Activated naive CD4-positive, alpha-beta T cell treated with anti-CD3 and anti-CD28 coated beads, Interleukin-2, amount 10 ng/mL, durations not matched to agents 7 days and 5 days (primary cell): ENCODE measurements at regions not wholly inside any gene's neighbourhood (a gene's known extent, or its start where the extent isn't known, plus 50 kb on each side); places are given as distances from the start of the nearest gene placed in this dataset.
"Not testable (repeated sequence)": the region's sequence is repeated elsewhere in the genome, so short reads cannot be mapped to it uniquely, and the experiment has no call there.

Experiments used
- CTCF ChIA-PET: fragments of 350-600 bp; sonication (Branson Sonifier 250); formaldehyde crosslinking; loops from one replicate; lab custom pipeline; 2021; ENCODE audit warnings: antibody characterized with exemption; lab: Charles Lee
- DNase-seq: peaks from one replicate; pipeline ENCODE4 v3.0.0-alpha.2; 2020
- H3K27ac Mint-ChIP-seq: one replicate; pipeline ENCODE4 v1.8.0; 2021; ENCODE audit warnings: mild to moderate bottlenecking, moderate library complexity, mixed read lengths
- H3K27me3 Mint-ChIP-seq: one replicate; pipeline ENCODE4 v1.8.0; 2021; ENCODE audit warnings: mild to moderate bottlenecking, mixed read lengths
- H3K36me3 Mint-ChIP-seq: one replicate; pipeline ENCODE4 v1.8.0; 2021; ENCODE audit warnings: mixed read lengths
- H3K4me1 Mint-ChIP-seq: one replicate; pipeline ENCODE4 v1.8.0; 2021; ENCODE audit warnings: mixed read lengths
- H3K4me3 Mint-ChIP-seq: one replicate; pipeline ENCODE4 v1.8.0; 2021; ENCODE audit warnings: mild to moderate bottlenecking, moderate library complexity, mixed read lengths
- H3K9me3 Mint-ChIP-seq: one replicate; pipeline ENCODE4 v1.8.0; 2021; ENCODE audit warnings: mixed read lengths

DNA sequence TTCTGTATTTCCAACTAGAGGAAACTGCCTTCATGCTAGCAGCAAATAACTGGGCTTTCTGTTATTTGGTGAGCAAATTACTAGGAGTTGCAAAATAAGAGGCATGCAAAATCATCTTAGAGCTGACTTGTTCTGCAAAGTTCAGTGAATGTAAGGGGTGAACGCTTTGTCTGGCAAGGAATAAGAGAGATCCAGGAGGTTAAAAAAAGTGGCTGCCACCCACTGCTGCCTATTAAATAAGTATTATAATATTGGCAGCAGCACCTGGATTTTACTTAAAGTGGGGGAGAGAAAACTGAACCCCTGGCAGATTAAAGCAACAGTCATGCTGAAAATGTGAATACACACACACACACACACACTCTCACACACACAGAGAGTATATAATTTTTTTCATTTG lies 557.0 kb downstream of the FLRT2 start:
- CTCF ChIA-PET, result no interaction called here
- no peaks in the 10 kb centered on the region for H3K4me1 Mint-ChIP-seq
- no peaks in the 10 kb centered on the region for H3K27me3 Mint-ChIP-seq
- H3K9me3 Mint-ChIP-seq, result peaks cover 3% of the 10 kb centered on the region
- H3K27ac Mint-ChIP-seq, result no peak overlapping the region
- DNase-seq, result no peak
- no peak overlapping the region for H3K4me3 Mint-ChIP-seq
- H3K36me3 Mint-ChIP-seq, result no peaks in the 10 kb centered on the region

DNA sequence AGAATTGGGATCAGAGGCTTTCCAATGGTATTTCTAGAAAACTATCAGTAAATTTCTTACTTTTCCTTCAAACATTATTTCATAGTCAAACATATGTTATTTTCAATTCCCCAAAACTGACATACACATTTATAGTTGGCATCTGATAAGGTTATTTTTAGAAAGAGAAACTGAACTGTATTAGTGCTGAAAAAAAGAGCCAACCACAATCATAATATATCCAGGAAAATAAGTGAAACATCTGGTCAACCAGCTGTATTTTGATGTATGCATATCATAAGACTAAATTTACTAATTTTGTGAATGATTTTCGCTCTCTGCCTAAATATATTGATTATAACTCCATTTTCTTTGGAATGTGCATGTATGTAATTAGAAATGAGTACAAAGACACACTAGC lies 554.2 kb downstream of the FLRT2 start:
- no peak for DNase-seq
- no peaks in the 10 kb centered on the region for H3K4me1 Mint-ChIP-seq
- no peak overlapping the region for H3K4me3 Mint-ChIP-seq
- no peaks in the 10 kb centered on the region for H3K36me3 Mint-ChIP-seq
- peaks cover 6% of the 10 kb centered on the region for H3K9me3 Mint-ChIP-seq
- no peaks in the 10 kb centered on the region for H3K27me3 Mint-ChIP-seq
- CTCF ChIA-PET, result no interaction called here
- H3K27ac Mint-ChIP-seq, result no peak overlapping the region

GRCh38 chr14:86083616-86084015 lies 553.7 kb downstream of the FLRT2 start:
- Mint-ChIP-seq H3K9me3 (peaks cover 10% of the 10 kb centered on the region), H3K4me3 (no peak overlapping the region), H3K27me3 (no peaks in the 10 kb centered on the region), H3K36me3 (no peaks in the 10 kb centered on the region), H3K4me1 (no peaks in the 10 kb centered on the region), H3K27ac (no peak overlapping the region)
- DNase-seq, result no peak
- CTCF ChIA-PET, result no interaction called here

DNA sequence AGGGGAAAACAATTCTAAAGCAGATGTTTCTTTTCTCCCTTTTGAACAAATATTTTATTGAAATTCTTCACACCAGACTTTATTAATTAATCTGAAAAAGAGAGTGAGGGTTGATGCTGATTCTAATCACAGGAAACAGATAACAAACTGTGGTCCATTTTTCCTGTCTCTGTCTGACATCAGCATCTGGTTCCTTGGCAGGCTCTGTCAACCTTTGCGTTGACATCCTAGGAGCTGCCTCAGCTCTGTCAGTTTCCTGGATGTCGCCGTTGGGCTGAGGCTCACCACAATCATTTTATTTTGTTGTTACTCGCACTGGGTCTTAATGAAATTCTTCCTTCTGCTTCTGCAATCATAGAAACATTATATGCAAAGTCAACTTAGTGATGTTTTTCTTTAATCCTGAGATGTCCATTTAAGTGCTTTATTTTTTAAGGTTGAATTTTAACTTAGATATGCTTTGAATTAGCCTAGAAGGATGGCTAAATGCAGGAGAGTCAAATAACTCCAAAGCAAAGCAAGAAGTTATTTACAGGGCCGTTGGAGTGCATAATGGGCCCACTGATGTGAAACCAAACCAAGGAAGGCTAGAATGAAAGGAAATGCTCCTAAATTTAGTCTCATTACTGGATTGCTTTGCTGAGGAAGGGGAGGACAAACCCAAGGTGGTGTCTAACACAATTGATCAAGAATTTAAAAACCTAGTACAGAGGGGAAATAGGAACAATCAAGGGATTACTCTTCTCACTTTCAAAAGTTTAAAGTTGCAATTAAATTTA lies 542.4 kb downstream of the FLRT2 start:
- Mint-ChIP-seq H3K4me3 (no peak overlapping the region), H3K27ac (no peak overlapping the region), H3K9me3 (no peaks in the 10 kb centered on the region), H3K4me1 (no peaks in the 10 kb centered on the region), H3K36me3 (no peaks in the 10 kb centered on the region), H3K27me3 (no peaks in the 10 kb centered on the region)
- DNase-seq, result no peak
- CTCF ChIA-PET, result no interaction called here

GRCh38 chr14:86066651-86067050 lies 536.7 kb downstream of the FLRT2 start:
- CTCF ChIA-PET, result no interaction called here
- DNase-seq, result no peak
- H3K4me3 Mint-ChIP-seq, result no peak overlapping the region
- H3K27ac Mint-ChIP-seq, result no peak overlapping the region
- peaks cover 4% of the 10 kb centered on the region for H3K9me3 Mint-ChIP-seq
- H3K4me1 Mint-ChIP-seq, result no peaks in the 10 kb centered on the region
- H3K27me3 Mint-ChIP-seq, result no peaks in the 10 kb centered on the region
- no peaks in the 10 kb centered on the region for H3K36me3 Mint-ChIP-seq

DNA sequence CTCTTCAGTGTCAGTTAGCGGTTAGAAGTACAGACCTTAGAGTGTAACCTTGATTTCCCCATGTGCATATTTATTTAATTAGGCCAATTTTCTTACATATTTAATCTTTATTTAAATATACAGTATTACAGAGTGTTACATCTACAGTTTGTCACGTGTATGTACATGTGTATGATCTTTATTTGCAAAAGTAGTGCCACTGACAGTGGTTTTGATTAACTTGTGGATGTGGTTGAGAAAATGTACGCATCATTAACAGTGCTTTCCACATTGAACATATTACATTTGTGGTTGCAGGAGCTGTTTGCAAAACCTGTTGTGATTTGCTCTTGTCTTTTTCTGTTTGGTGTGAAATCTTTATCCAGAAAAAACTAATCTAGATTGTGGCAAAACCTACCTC lies 535.5 kb downstream of the FLRT2 start:
- H3K9me3 Mint-ChIP-seq, result peaks cover 4% of the 10 kb centered on the region
- no peaks in the 10 kb centered on the region for H3K36me3 Mint-ChIP-seq
- CTCF ChIA-PET, result no interaction called here
- no peak overlapping the region for H3K4me3 Mint-ChIP-seq
- H3K27ac Mint-ChIP-seq, result no peak overlapping the region
- DNase-seq, result no peak
- H3K4me1 Mint-ChIP-seq, result no peaks in the 10 kb centered on the region
- H3K27me3 Mint-ChIP-seq, result no peaks in the 10 kb centered on the region

- CTCF ChIA-PET, DNase-seq, H3K4me1 Mint-ChIP-seq, H3K27ac Mint-ChIP-seq, H3K4me3 Mint-ChIP-seq, H3K27me3 Mint-ChIP-seq, H3K36me3 Mint-ChIP-seq, H3K9me3 Mint-ChIP-seq: not testable (repeated sequence)
Observed at GRCh38 chr14:86064595-86064994, 534.7 kb downstream of the FLRT2 start.

DNA sequence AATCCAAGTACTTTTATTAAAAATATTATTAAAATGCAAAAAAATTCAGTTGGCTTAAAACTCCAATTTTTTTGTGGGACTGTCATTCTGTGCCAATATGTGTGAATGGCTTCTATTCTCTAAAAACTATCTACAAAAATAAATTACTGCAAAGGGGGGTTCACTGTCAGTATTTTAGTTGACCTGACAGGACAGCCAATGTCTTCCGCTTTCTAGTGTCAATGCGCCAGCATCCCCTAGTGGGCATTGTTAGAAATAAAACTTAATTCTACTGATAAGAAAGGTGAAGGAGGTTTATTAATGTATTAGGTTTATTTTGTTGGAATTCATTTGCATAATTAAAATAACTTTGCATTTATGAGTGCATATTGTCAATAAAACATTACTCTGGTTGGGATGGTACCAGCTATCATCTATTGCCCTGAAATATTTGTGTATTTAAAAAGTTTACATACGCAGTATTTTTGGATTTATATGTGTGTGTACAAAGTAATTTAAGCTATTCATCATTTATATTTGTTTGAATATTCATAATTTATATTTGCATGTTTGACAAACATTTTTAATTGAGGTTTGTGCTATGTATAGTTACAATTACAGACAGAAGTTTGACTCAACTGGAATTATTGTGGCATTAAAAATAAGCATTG lies 527.2 kb downstream of the FLRT2 start:
- no peaks in the 10 kb centered on the region for H3K36me3 Mint-ChIP-seq
- no peaks in the 10 kb centered on the region for H3K27me3 Mint-ChIP-seq
- no peak overlapping the region for H3K4me3 Mint-ChIP-seq
- no peaks in the 10 kb centered on the region for H3K4me1 Mint-ChIP-seq
- CTCF ChIA-PET, result interaction anchor here (0.8 kb wide), 1 partner anchor 139 kb away, joined by 3 read pairs; no protein-coding TSS in a partner anchor
- peak; percentile 28 for DNase-seq
- H3K27ac Mint-ChIP-seq, result no peak overlapping the region
- no peaks in the 10 kb centered on the region for H3K9me3 Mint-ChIP-seq

DNA sequence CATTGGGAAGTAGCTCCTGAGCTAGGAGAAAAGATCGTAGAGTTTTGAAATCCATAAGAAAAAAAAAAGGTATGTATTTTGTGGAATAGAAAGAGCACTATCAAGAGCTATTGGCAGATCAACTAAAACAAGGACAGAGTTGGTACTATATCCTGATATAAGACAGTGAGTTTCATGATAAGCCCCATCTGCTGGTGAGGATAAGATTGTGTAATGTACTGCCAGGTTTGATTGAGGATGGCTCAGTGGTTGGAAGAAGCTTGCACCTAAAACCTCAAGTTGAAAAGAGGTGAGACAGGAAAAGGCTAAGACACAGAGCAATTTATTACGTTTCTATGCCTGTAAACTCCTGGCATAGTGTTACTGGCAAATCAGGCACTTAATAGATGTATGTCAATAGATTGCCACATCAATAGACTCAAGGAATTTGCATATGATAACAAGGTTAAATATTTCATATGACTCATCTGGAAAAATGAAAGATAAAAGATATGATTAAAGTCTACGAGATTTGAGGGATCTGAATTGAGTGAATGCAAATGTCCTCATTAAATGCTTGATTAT lies 525.6 kb downstream of the FLRT2 start:
- Mint-ChIP-seq H3K27me3 (no peaks in the 10 kb centered on the region), H3K36me3 (no peaks in the 10 kb centered on the region), H3K9me3 (no peaks in the 10 kb centered on the region), H3K27ac (no peak overlapping the region), H3K4me3 (no peak overlapping the region), H3K4me1 (no peaks in the 10 kb centered on the region)
- CTCF ChIA-PET, result interaction anchor here (0.6 kb wide), 1 partner anchor 1482 kb away, joined by 3 read pairs; no protein-coding TSS in a partner anchor
- DNase-seq, result no peak

GRCh38 chr14:86052868-86053267 lies 522.9 kb downstream of the FLRT2 start:
- Mint-ChIP-seq H3K9me3 (no peaks in the 10 kb centered on the region), H3K36me3 (no peaks in the 10 kb centered on the region), H3K4me1 (no peaks in the 10 kb centered on the region), H3K27ac (no peak overlapping the region), H3K4me3 (no peak overlapping the region), H3K27me3 (no peaks in the 10 kb centered on the region)
- CTCF ChIA-PET, result no interaction called here
- no peak for DNase-seq

DNA sequence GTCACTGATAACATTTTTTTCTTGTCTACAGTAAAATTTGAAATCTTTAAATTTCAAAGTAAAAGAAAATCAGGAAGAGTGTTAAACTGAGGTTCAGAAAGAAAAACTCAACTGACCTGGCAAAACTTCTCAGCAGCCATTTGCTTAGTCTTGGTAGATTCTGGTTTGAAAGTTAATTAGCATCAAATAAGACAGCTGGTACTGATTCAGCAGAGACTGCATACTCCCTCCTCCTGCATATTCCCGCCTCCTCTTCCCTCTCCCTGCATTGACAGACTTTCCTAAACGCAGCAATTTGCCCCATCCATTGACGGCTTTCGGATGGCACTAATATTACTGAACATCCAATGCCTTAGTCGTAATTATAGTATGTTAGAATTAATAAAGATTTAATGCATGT lies 520.8 kb downstream of the FLRT2 start:
- CTCF ChIA-PET, result no interaction called here
- Mint-ChIP-seq H3K9me3 (no peaks in the 10 kb centered on the region), H3K27me3 (no peaks in the 10 kb centered on the region), H3K4me3 (no peak overlapping the region), H3K36me3 (no peaks in the 10 kb centered on the region), H3K4me1 (no peaks in the 10 kb centered on the region), H3K27ac (no peak overlapping the region)
- DNase-seq, result no peak

DNA sequence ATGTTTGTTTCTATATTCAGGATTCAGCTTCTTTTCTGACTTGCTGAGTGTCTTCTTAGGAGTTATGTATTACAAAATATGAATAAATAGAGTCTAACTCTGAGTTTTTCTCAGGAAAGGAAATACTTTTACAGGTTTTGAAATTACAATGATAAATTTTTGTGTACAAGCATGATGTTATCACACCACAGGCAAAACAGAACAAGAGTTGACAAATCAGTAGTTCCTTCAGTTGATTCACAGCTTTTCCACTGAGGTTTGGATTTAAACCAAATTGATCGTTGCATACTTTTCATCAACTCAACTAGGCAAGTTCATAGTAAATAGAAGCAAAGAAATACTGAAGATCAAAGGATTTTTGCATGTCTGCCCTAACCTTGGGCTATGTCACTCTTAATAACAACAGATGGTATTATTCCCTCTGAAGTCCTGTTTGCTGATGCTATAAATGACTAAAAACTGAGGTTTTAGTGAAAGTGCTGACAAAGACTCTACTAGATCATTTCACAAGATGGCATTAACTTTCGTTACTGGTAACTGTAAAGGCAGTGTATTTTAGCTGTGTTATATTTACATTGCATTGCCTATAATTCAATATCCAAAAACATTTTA lies 520.2 kb downstream of the FLRT2 start:
- Mint-ChIP-seq H3K4me3 (no peak overlapping the region), H3K4me1 (no peaks in the 10 kb centered on the region), H3K27me3 (no peaks in the 10 kb centered on the region), H3K27ac (no peak overlapping the region), H3K36me3 (no peaks in the 10 kb centered on the region), H3K9me3 (no peaks in the 10 kb centered on the region)
- no peak for DNase-seq
- CTCF ChIA-PET, result no interaction called here

GRCh38 chr14:86039176-86039575 lies 509.2 kb downstream of the FLRT2 start:
- no peaks in the 10 kb centered on the region for H3K27me3 Mint-ChIP-seq
- CTCF ChIA-PET, result no interaction called here

GRCh38 chr14:86038387-86039042 lies 508.6 kb downstream of the FLRT2 start:
- Mint-ChIP-seq H3K4me3 (no peak overlapping the region), H3K36me3 (no peaks in the 10 kb centered on the region), H3K27ac (no peak overlapping the region), H3K27me3 (no peaks in the 10 kb centered on the region), H3K4me1 (no peaks in the 10 kb centered on the region), H3K9me3 (no peaks in the 10 kb centered on the region)
- DNase-seq, result peak; percentile 44
- CTCF ChIA-PET, result interaction anchor here (1.1 kb wide), 1 partner anchor 9 kb away, joined by 3 read pairs; no protein-coding TSS in a partner anchor

More at GRCh38 chr14:86039176-86039575, 509.2 kb downstream of the FLRT2 start:
- no peak for DNase-seq
- H3K27ac Mint-ChIP-seq, result no peak overlapping the region
- no peaks in the 10 kb centered on the region for H3K36me3 Mint-ChIP-seq
- H3K4me3 Mint-ChIP-seq, result no peak overlapping the region
- H3K9me3 Mint-ChIP-seq, result no peaks in the 10 kb centered on the region
- no peaks in the 10 kb centered on the region for H3K4me1 Mint-ChIP-seq
